GDM1 (cell line): ENCODE measurements at regions not wholly inside any gene's neighbourhood (a gene's known extent, or its start where the extent isn't known, plus 50 kb on each side); places are given as distances from the start of the nearest gene placed in this dataset.
"Not testable (repeated sequence)": the region's sequence is repeated elsewhere in the genome, so short reads cannot be mapped to it uniquely, and the experiment has no call there.

Source experiments
- DNase-seq: peaks from one replicate; lab custom pipeline; 2025; lab: John Stamatoyannopoulos, UW

- no peak for DNase-seq
Measured at GRCh38 chr6:22106961-22107360, 189.9 kb downstream of the PRL start.

GRCh38 chr6:22108199-22108598, 188.6 kb downstream of the PRL start:
- no peak for DNase-seq

GRCh38 chr6:22110061-22110460, 186.8 kb downstream of the PRL start:
- no peak for DNase-seq

- no peak for DNase-seq
Measured at GRCh38 chr6:22112461-22112860, 184.4 kb downstream of the PRL start.

- no peak for DNase-seq
Measured at GRCh38 chr6:22113026-22113766, 183.6 kb downstream of the PRL start.

- no peak for DNase-seq
Measured at GRCh38 chr6:22115559-22115958, 181.3 kb downstream of the PRL start.

- no peak for DNase-seq
Measured at GRCh38 chr6:22117631-22118030, 179.2 kb downstream of the PRL start.

- no peak for DNase-seq
Measured at GRCh38 chr6:22119500-22119899, 177.3 kb downstream of the PRL start.

GRCh38 chr6:22124756-22125155, 172.1 kb downstream of the PRL start:
- DNase-seq = no peak

GRCh38 chr6:22126910-22127309, 169.9 kb downstream of the PRL start:
- DNase-seq = no peak

- no peak for DNase-seq
Measured at GRCh38 chr6:22129751-22130150, 167.1 kb downstream of the PRL start.

GRCh38 chr6:22132656-22133055, 164.2 kb downstream of the PRL start:
- DNase-seq = no peak

- no peak for DNase-seq
Measured at GRCh38 chr6:22133357-22133756, 163.5 kb downstream of the PRL start.

- DNase-seq = no peak
Measured at GRCh38 chr6:22134308-22134707, 162.5 kb downstream of the PRL start.

- no peak for DNase-seq
Measured at GRCh38 chr6:22135395-22135794, 161.4 kb downstream of the PRL start.

GRCh38 chr6:22140736-22141135, 156.1 kb downstream of the PRL start:
- not testable (repeated sequence) for DNase-seq

GRCh38 chr6:22141241-22141745, 155.5 kb downstream of the PRL start:
- no peak for DNase-seq

GRCh38 chr6:22142856-22143255, 154.0 kb downstream of the PRL start:
- DNase-seq = no peak

- no peak for DNase-seq
Measured at GRCh38 chr6:22145376-22145775, 151.5 kb downstream of the PRL start.

GRCh38 chr6:22145823-22146677, 150.8 kb downstream of the PRL start:
- DNase-seq = no peak

GRCh38 chr6:22146678-22146930, 150.2 kb downstream of the PRL start:
- no peak for DNase-seq

GRCh38 chr6:22146931-22147701, 149.7 kb downstream of the PRL start:
- no peak for DNase-seq
